ENCODE measurements at regions not wholly inside any gene's neighbourhood (a gene's known extent, or its start where the extent isn't known, plus 50 kb on each side); places are given as distances from the start of the nearest gene placed in this dataset.

DNA sequence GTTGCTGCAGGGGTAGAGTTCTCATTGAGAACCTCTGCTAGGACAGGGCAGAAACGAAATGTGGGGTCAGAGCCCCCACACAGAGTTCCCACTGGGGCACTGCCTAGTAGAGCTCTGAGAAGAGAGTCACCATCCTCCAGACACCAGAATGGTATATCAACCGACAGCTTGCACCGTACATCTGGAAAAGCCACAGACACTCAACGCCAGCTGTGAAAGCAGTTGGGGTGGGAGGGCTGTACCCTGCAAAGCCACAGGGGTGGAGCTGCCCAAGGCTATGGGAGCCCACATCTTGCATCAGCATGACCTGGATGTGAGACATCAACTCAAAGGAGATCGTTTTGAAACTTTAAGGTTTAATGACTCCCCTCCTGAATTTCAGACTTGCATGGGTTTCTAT, 284.0 kb upstream of the DEPDC1 start:
- WGBS (ENCODE audit: low lambda C conversion rate) = 32% methylated on average over 5 of the region's 5 CpGs

GRCh38 chr1:68782890-68783289, 286.0 kb upstream of the DEPDC1 start:
- Histone ChIP-seq H3K9me2 (no peaks in the 10 kb centered on the region), H3K9ac (no peak overlapping the region), H3K4me3 (ENCODE audit: low read depth in 2 of 2, low read length in 1 of 2) (no peak overlapping the region), H3K4me2 (no peak overlapping the region), H3K4me1 (ENCODE audit: control insufficient read depth in 1 of 2, insufficient read depth in 2 of 2, low read depth in 1 of 2, low read length in 1 of 2) (no peaks in the 10 kb centered on the region), H3K9me3 (no peaks in the 10 kb centered on the region; the same call in 1 of the 2 replicates), H4K20me1 (ENCODE audit: insufficient read depth) (no peaks in the 10 kb centered on the region), H3K27ac (ENCODE audit: low read depth in 2 of 2, low read length in 1 of 2) (no peak overlapping the region), H2AFZ (ENCODE audit: low read depth) (no peak overlapping the region), H3K36me3 (replicated peaks in 1 of 2; ENCODE audit: control insufficient read depth in 1 of 2, insufficient read depth in 2 of 2, low read length in 1 of 2) (no peaks in the 10 kb centered on the region), H3F3A (replicated peaks; ENCODE audit: insufficient read depth) (no peaks in the 10 kb centered on the region), H3K27me3 (ENCODE audit: insufficient read depth) (no peaks in the 10 kb centered on the region), H3K79me2 (ENCODE audit: insufficient read depth) (no peaks in the 10 kb centered on the region)
- no peak for DNase-seq
- TF ChIP-seq SIN3A (IDR thresholded peaks at IDR 0.05; ENCODE audit: borderline replicate concordance, low read depth, low read length) (no peak), SMC3 (IDR thresholded peaks at IDR 0.05; ENCODE audit: low read depth, low read length) (no peak), CHD2 (IDR thresholded peaks at IDR 0.05; ENCODE audit: low read length, partially characterized antibody) (no peak), TAF1 (IDR thresholded peaks at IDR 0.05; ENCODE audit: borderline replicate concordance, low read depth, low read length) (no peak), EP300 (IDR thresholded peaks at IDR 0.05; ENCODE audit: borderline replicate concordance in 1 of 2, low read depth in 1 of 2, low read length in 1 of 2) (no peak), RAD21 (IDR thresholded peaks at IDR 0.05; ENCODE audit: low read length) (peak; percentile 32; the same call in 1 of the 2 replicates), FOSL2 (IDR thresholded peaks at IDR 0.05; ENCODE audit: borderline replicate concordance, low read depth) (no peak), RFX5 (IDR thresholded peaks at IDR 0.05; ENCODE audit: low read length) (no peak), FOXJ3 (CRISPR knock-in tag; IDR thresholded peaks at IDR 0.05) (no peak), JUND (IDR thresholded peaks at IDR 0.05) (no peak), ELF1 (IDR thresholded peaks at IDR 0.05) (no peak), NRF1 (IDR thresholded peaks at IDR 0.05; ENCODE audit: low read depth, low read length) (no peak), CTCF (IDR thresholded peaks at IDR 0.05) (0 out of 2 replicates have a peak, but pooled peaks have one; percentile 8)
- TF ChIP-seq, protein P1, sequence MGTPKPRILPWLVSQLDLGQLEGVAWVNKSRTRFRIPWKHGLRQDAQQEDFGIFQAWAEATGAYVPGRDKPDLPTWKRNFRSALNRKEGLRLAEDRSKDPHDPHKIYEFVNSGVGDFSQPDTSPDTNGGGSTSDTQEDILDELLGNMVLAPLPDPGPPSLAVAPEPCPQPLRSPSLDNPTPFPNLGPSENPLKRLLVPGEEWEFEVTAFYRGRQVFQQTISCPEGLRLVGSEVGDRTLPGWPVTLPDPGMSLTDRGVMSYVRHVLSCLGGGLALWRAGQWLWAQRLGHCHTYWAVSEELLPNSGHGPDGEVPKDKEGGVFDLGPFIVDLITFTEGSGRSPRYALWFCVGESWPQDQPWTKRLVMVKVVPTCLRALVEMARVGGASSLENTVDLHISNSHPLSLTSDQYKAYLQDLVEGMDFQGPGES (IDR thresholded peaks at IDR 0.05; ENCODE audit: low read depth, low read length) = no peak
- POLR2A ChIA-PET = no interaction called here
- CTCF ChIA-PET = interaction anchor here (0.6 to 1.2 kb wide), 3 partner anchors 13 to 354 kb away, joined by 3 read pairs; no protein-coding TSS in a partner anchor

More for the DNA sequence above, 284.0 kb upstream of the DEPDC1 start:
- Histone ChIP-seq H3K9ac (no peak overlapping the region), H3K27me3 (ENCODE audit: insufficient read depth) (no peaks in the 10 kb centered on the region), H3K9me3 (no peaks in the 10 kb centered on the region; the same call in 1 of the 2 replicates), H2AFZ (ENCODE audit: low read depth) (no peak overlapping the region), H3K27ac (ENCODE audit: low read depth in 2 of 2, low read length in 1 of 2) (no peak overlapping the region), H3K36me3 (replicated peaks in 1 of 2; ENCODE audit: control insufficient read depth in 1 of 2, insufficient read depth in 2 of 2, low read length in 1 of 2) (no peaks in the 10 kb centered on the region), H3F3A (replicated peaks; ENCODE audit: insufficient read depth) (no peaks in the 10 kb centered on the region), H4K20me1 (ENCODE audit: insufficient read depth) (no peaks in the 10 kb centered on the region), H3K4me3 (ENCODE audit: low read depth in 2 of 2, low read length in 1 of 2) (no peak overlapping the region), H3K9me2 (no peaks in the 10 kb centered on the region), H3K4me1 (ENCODE audit: control insufficient read depth in 1 of 2, insufficient read depth in 2 of 2, low read depth in 1 of 2, low read length in 1 of 2) (no peaks in the 10 kb centered on the region), H3K4me2 (no peak overlapping the region), H3K79me2 (ENCODE audit: insufficient read depth) (no peaks in the 10 kb centered on the region)
- TF ChIP-seq SIN3A (IDR thresholded peaks at IDR 0.05; ENCODE audit: borderline replicate concordance, low read depth, low read length) = no peak
- TF ChIP-seq FOXJ3 (CRISPR knock-in tag; IDR thresholded peaks at IDR 0.05) = no peak
- TF ChIP-seq RFX5 (IDR thresholded peaks at IDR 0.05; ENCODE audit: low read length) = no peak
- no peak for TF ChIP-seq EZH2phosphoT487 (IDR thresholded peaks at IDR 0.05; ENCODE audit: borderline replicate concordance, low read depth)
- CTCF ChIA-PET = no interaction called here
- POLR2A ChIA-PET = no interaction called here
- DNase-seq = no peak

All from SK-N-SH (cell line).